ENCODE measurements at regions not wholly inside any gene's neighbourhood (a gene's known extent, or its start where the extent isn't known, plus 50 kb on each side); places are given as distances from the start of the nearest gene placed in this dataset.

DNA sequence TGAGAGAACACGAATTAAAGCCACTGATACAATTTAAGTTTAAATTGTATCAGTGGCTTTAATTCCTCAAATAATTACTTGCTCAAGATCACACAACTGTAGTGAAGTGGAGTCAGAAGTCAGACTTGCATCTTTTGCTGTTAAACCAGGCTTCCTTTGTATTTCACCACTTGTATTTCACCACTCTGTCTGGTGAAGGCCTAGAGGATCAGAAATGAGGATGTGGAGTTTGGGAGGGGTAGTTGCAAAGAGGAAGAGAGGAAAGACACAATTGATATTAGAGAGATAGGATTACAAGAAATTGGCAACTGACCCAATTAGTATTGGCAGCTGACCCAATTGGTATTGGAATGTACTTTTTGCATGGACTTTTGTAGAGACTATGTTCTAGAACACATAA lies 288.1 kb upstream of the GPR149 start:
- TF ChIP-seq, protein P1, sequence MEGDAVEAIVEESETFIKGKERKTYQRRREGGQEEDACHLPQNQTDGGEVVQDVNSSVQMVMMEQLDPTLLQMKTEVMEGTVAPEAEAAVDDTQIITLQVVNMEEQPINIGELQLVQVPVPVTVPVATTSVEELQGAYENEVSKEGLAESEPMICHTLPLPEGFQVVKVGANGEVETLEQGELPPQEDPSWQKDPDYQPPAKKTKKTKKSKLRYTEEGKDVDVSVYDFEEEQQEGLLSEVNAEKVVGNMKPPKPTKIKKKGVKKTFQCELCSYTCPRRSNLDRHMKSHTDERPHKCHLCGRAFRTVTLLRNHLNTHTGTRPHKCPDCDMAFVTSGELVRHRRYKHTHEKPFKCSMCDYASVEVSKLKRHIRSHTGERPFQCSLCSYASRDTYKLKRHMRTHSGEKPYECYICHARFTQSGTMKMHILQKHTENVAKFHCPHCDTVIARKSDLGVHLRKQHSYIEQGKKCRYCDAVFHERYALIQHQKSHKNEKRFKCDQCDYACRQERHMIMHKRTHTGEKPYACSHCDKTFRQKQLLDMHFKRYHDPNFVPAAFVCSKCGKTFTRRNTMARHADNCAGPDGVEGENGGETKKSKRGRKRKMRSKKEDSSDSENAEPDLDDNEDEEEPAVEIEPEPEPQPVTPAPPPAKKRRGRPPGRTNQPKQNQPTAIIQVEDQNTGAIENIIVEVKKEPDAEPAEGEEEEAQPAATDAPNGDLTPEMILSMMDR (conservative IDR thresholded peaks at IDR 0.05): no peak
- TF ChIP-seq EZH2 (IDR thresholded peaks at IDR 0.05; ENCODE audit: low read depth): no peak

All from PC-9 (cell line).